ENCODE measurements at regions not wholly inside any gene's neighbourhood (a gene's known extent, or its start where the extent isn't known, plus 50 kb on each side); places are given as distances from the start of the nearest gene placed in this dataset.

- H3K4me3 ChIP-seq (ENCODE audit: control insufficient read depth, low read depth, low read length) = no peak overlapping the region
- DNase-seq (ENCODE audit: low read depth) = peak; percentile 37
- no peak for TF ChIP-seq CTCF (conservative IDR thresholded peaks at IDR 0.05; ENCODE audit: control insufficient read depth, insufficient read depth, low read depth, low read length)
These were observed 123.8 kb upstream of the CXCL13 start for GRCh38 chr4:77481856-77482255.

GRCh38 chr4:77488882-77489281 lies 116.7 kb upstream of the CXCL13 start:
- DNase-seq (ENCODE audit: low read depth) = peak; percentile 5

GRCh38 chr4:77493120-77493752 lies 112.4 kb upstream of the CXCL13 start:
- no peak overlapping the region for H3K4me3 ChIP-seq (ENCODE audit: control insufficient read depth, low read depth, low read length)
- DNase-seq (ENCODE audit: low read depth) = no peak
- no peak for TF ChIP-seq CTCF (conservative IDR thresholded peaks at IDR 0.05; ENCODE audit: control insufficient read depth, insufficient read depth, low read depth, low read length)

More at GRCh38 chr4:77488882-77489281, 116.7 kb upstream of the CXCL13 start:
- no peak overlapping the region for H3K4me3 ChIP-seq (ENCODE audit: control insufficient read depth, low read depth, low read length)
- no peak for TF ChIP-seq CTCF (conservative IDR thresholded peaks at IDR 0.05; ENCODE audit: control insufficient read depth, insufficient read depth, low read depth, low read length)

- DNase-seq (ENCODE audit: low read depth) = peak; percentile 2
- no peak for TF ChIP-seq CTCF (conservative IDR thresholded peaks at IDR 0.05; ENCODE audit: control insufficient read depth, insufficient read depth, low read depth, low read length)
- H3K4me3 ChIP-seq (ENCODE audit: control insufficient read depth, low read depth, low read length) = no peak overlapping the region
These were observed 111.6 kb upstream of the CXCL13 start for GRCh38 chr4:77493829-77494551.

DNA sequence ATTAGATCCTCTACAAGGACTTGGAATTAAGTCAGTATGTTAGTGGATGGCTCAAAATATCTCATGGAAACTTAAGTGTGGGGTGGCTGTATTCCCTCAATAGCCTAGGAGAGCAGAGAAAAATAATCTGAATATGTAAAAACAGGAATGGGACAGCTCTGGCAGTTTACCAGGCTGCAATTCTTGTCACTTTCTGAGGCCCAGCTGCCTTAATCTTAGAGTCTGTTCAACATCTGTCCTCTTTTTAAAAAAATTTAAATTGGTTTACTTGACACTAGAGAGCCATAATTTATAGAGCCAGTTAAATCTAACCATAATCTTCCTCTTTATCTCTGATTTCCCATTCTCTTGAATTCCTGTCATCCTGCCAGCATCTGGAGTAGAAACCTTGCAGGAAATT lies 109.2 kb upstream of the CXCL13 start:
- no peak overlapping the region for H3K4me3 ChIP-seq (ENCODE audit: control insufficient read depth, low read depth, low read length)
- no peak for TF ChIP-seq CTCF (conservative IDR thresholded peaks at IDR 0.05; ENCODE audit: control insufficient read depth, insufficient read depth, low read depth, low read length)
- no peak for DNase-seq (ENCODE audit: low read depth)

- no peak for DNase-seq (ENCODE audit: low read depth)
- H3K4me3 ChIP-seq (ENCODE audit: control insufficient read depth, low read depth, low read length) = no peak overlapping the region
- no peak for TF ChIP-seq CTCF (conservative IDR thresholded peaks at IDR 0.05; ENCODE audit: control insufficient read depth, insufficient read depth, low read depth, low read length)
These were observed 104.8 kb upstream of the CXCL13 start for GRCh38 chr4:77500801-77501200.
